ENCODE measurements at regions not wholly inside any gene's neighbourhood (a gene's known extent, or its start where the extent isn't known, plus 50 kb on each side); places are given as distances from the start of the nearest gene placed in this dataset.

DNA sequence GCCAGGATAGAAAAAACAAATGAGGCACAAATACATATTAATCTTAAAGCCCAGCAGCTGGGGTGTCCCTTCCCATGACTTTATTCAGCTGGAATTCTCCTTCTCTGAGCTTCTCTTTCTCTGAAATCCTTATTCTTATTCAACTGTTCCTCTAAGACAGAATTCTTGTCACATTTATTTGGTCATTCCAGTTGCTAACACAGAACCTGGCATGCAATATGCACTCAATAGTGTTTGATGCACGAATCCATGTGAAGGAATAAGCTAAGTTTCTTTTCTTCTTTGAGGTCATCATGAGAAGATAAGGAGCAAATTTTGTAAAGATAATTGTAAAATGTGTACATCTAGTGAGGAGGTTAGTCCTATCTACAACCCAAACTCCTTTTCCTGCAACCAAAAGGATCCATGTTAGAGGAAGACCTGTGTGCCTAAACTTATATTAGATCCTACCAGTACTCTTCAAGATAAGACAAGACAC, 154.2 kb upstream of the KCNMB2 start:
- Histone ChIP-seq H3K36me3 (ENCODE audit: insufficient read depth, low read length) (no peaks in the 10 kb centered on the region), H3K4me1 (ENCODE audit: insufficient read depth, low read length) (peaks cover 39% of the 10 kb centered on the region), H2AFZ (ENCODE audit: low read length) (no peak overlapping the region), H4K20me1 (ENCODE audit: insufficient read depth, low read length) (no peaks in the 10 kb centered on the region), H3K79me2 (ENCODE audit: insufficient read depth, low read length) (no peaks in the 10 kb centered on the region), H3K4me2 (ENCODE audit: insufficient read depth, low read length) (peak overlapping the region; percentile 45), H3K4me3 (ENCODE audit: insufficient read depth, low read length) (no peak overlapping the region), H3K9me3 (ENCODE audit: low read depth, low read length) (no peaks in the 10 kb centered on the region), H3K27ac (ENCODE audit: low read depth, low read length) (peak overlapping the region; percentile 86), H3K27me3 (ENCODE audit: insufficient read depth, low read length) (no peaks in the 10 kb centered on the region)
- DNase-seq (ENCODE audit: insufficient read length, low spot score, missing footprints) = peak; percentile 72
- TF ChIP-seq, protein P1, sequence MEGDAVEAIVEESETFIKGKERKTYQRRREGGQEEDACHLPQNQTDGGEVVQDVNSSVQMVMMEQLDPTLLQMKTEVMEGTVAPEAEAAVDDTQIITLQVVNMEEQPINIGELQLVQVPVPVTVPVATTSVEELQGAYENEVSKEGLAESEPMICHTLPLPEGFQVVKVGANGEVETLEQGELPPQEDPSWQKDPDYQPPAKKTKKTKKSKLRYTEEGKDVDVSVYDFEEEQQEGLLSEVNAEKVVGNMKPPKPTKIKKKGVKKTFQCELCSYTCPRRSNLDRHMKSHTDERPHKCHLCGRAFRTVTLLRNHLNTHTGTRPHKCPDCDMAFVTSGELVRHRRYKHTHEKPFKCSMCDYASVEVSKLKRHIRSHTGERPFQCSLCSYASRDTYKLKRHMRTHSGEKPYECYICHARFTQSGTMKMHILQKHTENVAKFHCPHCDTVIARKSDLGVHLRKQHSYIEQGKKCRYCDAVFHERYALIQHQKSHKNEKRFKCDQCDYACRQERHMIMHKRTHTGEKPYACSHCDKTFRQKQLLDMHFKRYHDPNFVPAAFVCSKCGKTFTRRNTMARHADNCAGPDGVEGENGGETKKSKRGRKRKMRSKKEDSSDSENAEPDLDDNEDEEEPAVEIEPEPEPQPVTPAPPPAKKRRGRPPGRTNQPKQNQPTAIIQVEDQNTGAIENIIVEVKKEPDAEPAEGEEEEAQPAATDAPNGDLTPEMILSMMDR (IDR thresholded peaks at IDR 0.05; ENCODE audit: extremely low read depth, low read depth, low read length) = no peak

DNA sequence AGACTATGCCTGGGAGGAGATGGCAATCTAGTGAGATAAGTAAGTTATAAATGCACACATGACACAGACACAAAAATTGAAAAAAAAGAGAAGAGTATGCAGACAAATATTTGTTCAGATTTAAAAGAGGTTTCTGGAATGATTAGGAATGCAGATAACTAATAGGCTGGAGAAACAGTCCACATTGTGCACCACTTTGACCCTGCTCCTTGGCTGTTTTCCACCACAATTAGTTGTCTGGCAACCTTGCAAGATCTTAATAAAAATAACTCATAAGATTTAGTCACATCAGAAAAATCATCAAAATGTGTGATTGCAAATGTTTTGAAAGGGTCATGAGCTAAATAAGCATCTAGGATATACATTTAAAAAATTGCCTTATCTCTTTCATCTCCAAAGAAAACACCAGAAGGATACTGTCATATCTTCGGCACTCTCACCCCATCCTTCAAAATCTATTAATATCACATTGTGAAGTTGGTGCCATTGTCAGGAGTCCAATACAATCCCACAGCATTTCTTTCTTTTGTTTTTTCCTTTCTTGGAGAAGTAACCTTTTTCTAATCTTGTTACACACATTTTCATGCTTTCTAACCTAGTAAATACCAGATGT, 153.7 kb upstream of the KCNMB2 start:
- H3K4me2 ChIP-seq (ENCODE audit: insufficient read depth, low read length) = peak overlapping the region; percentile 45
- no peaks in the 10 kb centered on the region for H3K79me2 ChIP-seq (ENCODE audit: insufficient read depth, low read length)
- H3K4me3 ChIP-seq (ENCODE audit: insufficient read depth, low read length) = no peak overlapping the region
- H3K36me3 ChIP-seq (ENCODE audit: insufficient read depth, low read length) = no peaks in the 10 kb centered on the region
- TF ChIP-seq, protein P1 (IDR thresholded peaks at IDR 0.05; ENCODE audit: extremely low read depth, low read depth, low read length) = no peak
- H3K9me3 ChIP-seq (ENCODE audit: low read depth, low read length) = no peaks in the 10 kb centered on the region
- DNase-seq (ENCODE audit: insufficient read length, low spot score, missing footprints) = peak; percentile 65
- H3K4me1 ChIP-seq (ENCODE audit: insufficient read depth, low read length) = peaks cover 39% of the 10 kb centered on the region
- H3K27ac ChIP-seq (ENCODE audit: low read depth, low read length) = peak overlapping the region; percentile 86
- no peaks in the 10 kb centered on the region for H4K20me1 ChIP-seq (ENCODE audit: insufficient read depth, low read length)
- no peak overlapping the region for H2AFZ ChIP-seq (ENCODE audit: low read length)
- no peaks in the 10 kb centered on the region for H3K27me3 ChIP-seq (ENCODE audit: insufficient read depth, low read length)

DNA sequence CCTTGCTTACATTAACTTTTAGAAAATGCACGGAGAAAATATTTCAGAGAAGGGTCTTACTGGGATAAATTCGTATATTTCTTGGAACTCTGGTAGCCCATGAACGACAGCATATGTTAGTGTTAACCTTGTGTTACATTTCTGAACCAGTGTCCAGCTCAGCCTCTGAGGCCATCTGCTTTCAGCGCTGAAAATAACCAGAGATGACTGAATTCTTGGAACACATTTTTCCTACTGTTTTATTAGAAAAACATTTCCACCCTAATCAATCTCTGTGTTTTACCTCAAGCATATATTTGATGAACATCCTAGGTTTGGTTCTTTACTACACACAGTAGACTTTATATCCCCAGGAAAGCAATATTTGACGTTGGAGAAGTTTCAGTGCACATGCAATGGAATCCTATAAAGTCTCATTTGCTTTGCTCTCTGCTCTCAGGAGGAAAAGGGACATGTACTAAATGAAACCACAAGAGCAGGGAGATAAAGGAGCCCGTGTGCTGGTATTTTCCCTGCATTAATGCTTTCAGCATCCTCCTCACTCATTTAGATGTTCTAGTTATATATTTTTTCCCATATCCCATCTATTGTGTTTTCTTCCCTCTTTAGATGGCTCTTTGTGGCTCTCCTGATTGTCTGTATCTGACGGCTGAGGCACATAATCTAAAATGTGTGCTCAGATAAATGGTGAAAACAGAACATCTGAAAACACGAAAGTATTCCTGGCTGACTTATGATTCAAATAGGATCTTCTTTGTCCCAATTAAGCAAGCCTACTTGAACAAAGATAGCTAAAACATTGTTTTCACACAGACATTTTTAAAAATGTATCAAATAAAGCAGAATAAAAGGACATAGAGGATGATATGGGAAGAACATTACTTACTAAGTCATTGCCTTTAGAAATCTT, 151.7 kb upstream of the KCNMB2 start:
- Histone ChIP-seq H3K27me3 (ENCODE audit: insufficient read depth, low read length) (no peaks in the 10 kb centered on the region), H4K20me1 (ENCODE audit: insufficient read depth, low read length) (no peaks in the 10 kb centered on the region), H3K36me3 (ENCODE audit: insufficient read depth, low read length) (no peaks in the 10 kb centered on the region), H3K4me2 (ENCODE audit: insufficient read depth, low read length) (peak overlapping the region; percentile 46), H2AFZ (ENCODE audit: low read length) (peak overlapping the region; percentile 43), H3K9me3 (ENCODE audit: low read depth, low read length) (no peaks in the 10 kb centered on the region), H3K79me2 (ENCODE audit: insufficient read depth, low read length) (no peaks in the 10 kb centered on the region), H3K4me3 (ENCODE audit: insufficient read depth, low read length) (no peak overlapping the region), H3K4me1 (ENCODE audit: insufficient read depth, low read length) (peaks cover 39% of the 10 kb centered on the region), H3K27ac (ENCODE audit: low read depth, low read length) (peak overlapping the region; percentile 76)
- TF ChIP-seq, protein P1 (IDR thresholded peaks at IDR 0.05; ENCODE audit: extremely low read depth, low read depth, low read length) = no peak
- DNase-seq (ENCODE audit: insufficient read length, low spot score, missing footprints) = no peak

Measured in osteoblast (primary cell).